ENCODE measurements at regions not wholly inside any gene's neighbourhood (a gene's known extent, or its start where the extent isn't known, plus 50 kb on each side); places are given as distances from the start of the nearest gene placed in this dataset.

GRCh38 chr2:103025056-103025455 is 263.2 kb downstream of the TMEM182 start:
- no peak for DNase-seq (ENCODE audit: low read depth)

- no peak for DNase-seq (ENCODE audit: low read depth)
Measured at GRCh38 chr2:103028181-103028580, 266.4 kb downstream of the TMEM182 start.

Data from renal cortical epithelial cell (primary cell).